A673 (cell line): ENCODE measurements at regions not wholly inside any gene's neighbourhood (a gene's known extent, or its start where the extent isn't known, plus 50 kb on each side); places are given as distances from the start of the nearest gene placed in this dataset.

Experiments
- CTCF ChIP-seq: fragments of 300-800, 200-600 bp; sonication (generic); conservative IDR thresholded peaks from 2 replicates; pipeline ENCODE4 v1.5.1; 2017; ENCODE audit warnings: low read depth, mild to moderate bottlenecking, antibody characterized with exemption, low read length, moderate library complexity, mixed read lengths
- EZH2 ChIP-seq: fragments of 200-600 bp; sonication (generic); IDR thresholded peaks from 2 replicates; pipeline ENCODE4 v1.6.1; 2017; ENCODE audit warnings: borderline replicate concordance, low read depth, mild to moderate bottlenecking, mixed read lengths, antibody characterized with exemption, low read length; ENCODE audit not compliant: poor library complexity, severe bottlenecking

- TF ChIP-seq CTCF (no peak), EZH2 (no peak)
Observed at GRCh38 chr2:167712275-167712674, 535.1 kb downstream of the STK39 start.
